ENCODE measurements at regions not wholly inside any gene's neighbourhood (a gene's known extent, or its start where the extent isn't known, plus 50 kb on each side); places are given as distances from the start of the nearest gene placed in this dataset.

DNA sequence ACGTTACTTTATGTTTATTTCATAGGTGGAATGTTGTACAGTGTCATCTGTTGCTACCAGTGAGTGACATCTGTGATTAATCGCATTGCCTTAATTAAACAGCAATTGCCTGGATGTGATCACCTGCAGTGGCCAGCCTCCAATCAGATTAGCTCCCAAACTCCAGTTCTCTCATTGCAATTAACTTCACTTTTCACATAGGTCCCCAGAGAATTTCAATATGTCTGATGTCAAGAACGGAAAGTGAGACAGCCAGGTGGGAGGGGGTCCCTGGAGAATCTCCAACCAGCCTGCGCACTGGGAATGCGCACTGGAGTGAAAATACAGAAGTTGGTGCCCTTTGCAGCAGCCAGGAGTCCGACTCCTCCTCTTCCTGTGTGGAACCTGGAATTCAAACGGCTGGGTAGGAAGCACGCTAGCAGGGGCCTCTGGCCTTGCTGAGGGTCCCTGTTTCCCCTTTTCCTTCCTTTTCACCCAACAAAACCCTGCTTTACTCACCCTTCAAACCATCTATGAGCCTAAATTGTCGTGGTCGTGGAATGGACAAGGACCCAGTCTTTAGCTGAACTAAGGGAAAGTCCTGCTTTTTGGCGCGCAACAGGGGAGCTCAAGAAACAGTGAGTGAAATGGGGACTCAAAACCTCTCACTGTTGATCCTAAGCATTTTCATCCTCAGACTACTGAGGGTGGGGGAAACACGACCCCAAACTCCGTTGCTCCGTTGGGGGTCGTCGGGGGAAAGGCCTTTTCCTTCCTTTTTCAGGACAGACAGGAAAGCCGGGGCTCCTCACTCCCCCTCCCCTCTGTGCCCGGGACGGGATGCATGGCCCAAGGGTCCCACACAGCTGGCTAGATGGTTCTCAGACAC is 1355.5 kb upstream of the LRRTM3 start:
- Histone ChIP-seq H4K20me1 (ENCODE audit: control insufficient read depth, insufficient read depth, low read length, poor library complexity, severe bottlenecking) (no peaks in the 10 kb centered on the region), H3K36me3 (replicated peaks in 1 of 2; ENCODE audit: control extremely low read depth in 1 of 2, control insufficient read depth in 1 of 2, extremely low read depth in 1 of 2, insufficient read depth in 2 of 2, low read length in 1 of 2) (no peaks in the 10 kb centered on the region), H3K4me1 (ENCODE audit: control insufficient read depth in 2 of 2, insufficient read depth in 2 of 2, low read length in 2 of 2) (no peaks in the 10 kb centered on the region), H3K9ac (ENCODE audit: low read length) (no peak overlapping the region), H3K4me2 (replicated peaks; ENCODE audit: low read depth, low read length, poor library complexity, severe bottlenecking) (no peak overlapping the region), H3K4me3 (ENCODE audit: control extremely low read depth in 1 of 5, extremely low read depth in 1 of 5, insufficient read depth in 1 of 5, low read depth in 2 of 5, low read length in 4 of 5) (no peak overlapping the region), H2AFZ (ENCODE audit: insufficient read depth, low read depth, low read length, poor library complexity, severe bottlenecking) (no peak overlapping the region), H3K27me3 (replicated peaks in 1 of 4; ENCODE audit: control extremely low read depth in 1 of 4, control insufficient read depth in 3 of 4, insufficient read depth in 4 of 4, low read length in 3 of 4) (no peaks in the 10 kb centered on the region), H3K27ac (ENCODE audit: low read length in 2 of 2) (no peak overlapping the region), H3K79me2 (ENCODE audit: control insufficient read depth, insufficient read depth, low read length) (no peaks in the 10 kb centered on the region), H3K9me3 (ENCODE audit: control extremely low read depth in 1 of 3, control insufficient read depth in 2 of 3, insufficient read depth in 1 of 3, low read length in 2 of 3) (no peaks in the 10 kb centered on the region)
- intact Hi-C loops (cut with micrococcal nuclease), result no loop called here
- ChIA-PET POLR2A (no interaction called here), CTCF (no interaction called here)
- WGBS (ENCODE audit: insufficient coverage), result 14% methylated on average over 14 of the region's 20 CpGs
- no peaks in the 10 kb centered on the region for H3K9me3 Mint-ChIP-seq (ENCODE audit: insufficient read depth)
- no peak for DNase-seq
- H3K27me3 Mint-ChIP-seq, result no peaks in the 10 kb centered on the region
- no peak overlapping the region for H3K4me3 Mint-ChIP-seq
- no peak overlapping the region for H3K27ac Mint-ChIP-seq
- no peaks in the 10 kb centered on the region for H3K4me1 Mint-ChIP-seq
- no peak for TF ChIP-seq EZH2 (IDR thresholded peaks at IDR 0.05; ENCODE audit: borderline replicate concordance, insufficient read depth, low read depth, low read length, poor library complexity, severe bottlenecking)
- TF ChIP-seq, protein P1, sequence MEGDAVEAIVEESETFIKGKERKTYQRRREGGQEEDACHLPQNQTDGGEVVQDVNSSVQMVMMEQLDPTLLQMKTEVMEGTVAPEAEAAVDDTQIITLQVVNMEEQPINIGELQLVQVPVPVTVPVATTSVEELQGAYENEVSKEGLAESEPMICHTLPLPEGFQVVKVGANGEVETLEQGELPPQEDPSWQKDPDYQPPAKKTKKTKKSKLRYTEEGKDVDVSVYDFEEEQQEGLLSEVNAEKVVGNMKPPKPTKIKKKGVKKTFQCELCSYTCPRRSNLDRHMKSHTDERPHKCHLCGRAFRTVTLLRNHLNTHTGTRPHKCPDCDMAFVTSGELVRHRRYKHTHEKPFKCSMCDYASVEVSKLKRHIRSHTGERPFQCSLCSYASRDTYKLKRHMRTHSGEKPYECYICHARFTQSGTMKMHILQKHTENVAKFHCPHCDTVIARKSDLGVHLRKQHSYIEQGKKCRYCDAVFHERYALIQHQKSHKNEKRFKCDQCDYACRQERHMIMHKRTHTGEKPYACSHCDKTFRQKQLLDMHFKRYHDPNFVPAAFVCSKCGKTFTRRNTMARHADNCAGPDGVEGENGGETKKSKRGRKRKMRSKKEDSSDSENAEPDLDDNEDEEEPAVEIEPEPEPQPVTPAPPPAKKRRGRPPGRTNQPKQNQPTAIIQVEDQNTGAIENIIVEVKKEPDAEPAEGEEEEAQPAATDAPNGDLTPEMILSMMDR (IDR thresholded peaks at IDR 0.05), result no peak
- no peak for ATAC-seq (ENCODE audit: low read depth)

DNA sequence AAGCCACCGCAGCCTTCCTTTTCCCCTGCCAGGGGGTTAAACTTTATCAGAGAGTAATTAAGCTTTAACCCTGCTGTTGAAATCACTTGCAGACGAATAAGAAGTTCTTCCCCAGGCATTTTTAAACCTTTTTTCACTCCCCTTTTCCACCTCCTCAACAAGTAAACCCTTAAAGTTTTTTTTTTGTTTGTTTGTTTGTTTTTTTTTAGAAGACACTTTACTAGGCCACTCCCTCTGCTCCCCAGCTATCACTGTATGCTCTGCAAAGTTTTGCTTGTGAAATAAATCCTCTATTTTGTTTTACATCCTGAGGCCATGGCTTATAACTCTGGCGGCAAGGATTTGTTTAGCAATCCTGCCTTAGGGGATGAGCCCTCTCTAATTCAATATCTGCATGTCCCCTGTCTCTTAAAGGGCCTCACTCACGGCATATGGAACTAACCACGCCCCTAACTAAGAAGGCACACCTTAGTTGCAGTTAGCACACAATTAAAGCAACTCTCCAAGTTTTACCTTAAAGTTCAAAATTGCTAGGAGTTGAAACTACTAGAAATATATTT is 1354.7 kb upstream of the LRRTM3 start:
- TF ChIP-seq EZH2 (IDR thresholded peaks at IDR 0.05; ENCODE audit: borderline replicate concordance, insufficient read depth, low read depth, low read length, poor library complexity, severe bottlenecking), result no peak
- TF ChIP-seq, protein P1 (IDR thresholded peaks at IDR 0.05), result no peak
- H3K9ac ChIP-seq (ENCODE audit: low read length), result no peak overlapping the region
- POLR2A ChIA-PET, result no interaction called here
- DNase-seq (no peak), ATAC-seq (ENCODE audit: low read depth) (no peak)
- H3K4me3 Mint-ChIP-seq, result no peak overlapping the region
- intact Hi-C loops (cut with micrococcal nuclease), result no loop called here
- CTCF ChIA-PET, result no interaction called here
- H3K9me3 ChIP-seq (ENCODE audit: control extremely low read depth in 1 of 3, control insufficient read depth in 2 of 3, insufficient read depth in 1 of 3, low read length in 2 of 3), result no peaks in the 10 kb centered on the region
- H3K9me3 Mint-ChIP-seq (ENCODE audit: insufficient read depth), result no peaks in the 10 kb centered on the region
- no peaks in the 10 kb centered on the region for H3K4me1 ChIP-seq (ENCODE audit: control insufficient read depth in 2 of 2, insufficient read depth in 2 of 2, low read length in 2 of 2)
- H3K27ac Mint-ChIP-seq, result no peak overlapping the region
- no peaks in the 10 kb centered on the region for H3K36me3 ChIP-seq (replicated peaks in 1 of 2; ENCODE audit: control extremely low read depth in 1 of 2, control insufficient read depth in 1 of 2, extremely low read depth in 1 of 2, insufficient read depth in 2 of 2, low read length in 1 of 2)
- no peaks in the 10 kb centered on the region for H3K79me2 ChIP-seq (ENCODE audit: control insufficient read depth, insufficient read depth, low read length)
- WGBS (ENCODE audit: insufficient coverage), result 40% methylated on average over 1 of the region's 5 CpGs
- no peak overlapping the region for H3K4me2 ChIP-seq (replicated peaks; ENCODE audit: low read depth, low read length, poor library complexity, severe bottlenecking)
- no peaks in the 10 kb centered on the region for H3K27me3 ChIP-seq (replicated peaks in 1 of 4; ENCODE audit: control extremely low read depth in 1 of 4, control insufficient read depth in 3 of 4, insufficient read depth in 4 of 4, low read length in 3 of 4)
- no peak overlapping the region for H3K27ac ChIP-seq (ENCODE audit: low read length in 2 of 2)
- H3K4me1 Mint-ChIP-seq, result no peaks in the 10 kb centered on the region
- H4K20me1 ChIP-seq (ENCODE audit: control insufficient read depth, insufficient read depth, low read length, poor library complexity, severe bottlenecking), result no peaks in the 10 kb centered on the region
- no peak overlapping the region for H3K4me3 ChIP-seq (ENCODE audit: control extremely low read depth in 1 of 5, extremely low read depth in 1 of 5, insufficient read depth in 1 of 5, low read depth in 2 of 5, low read length in 4 of 5)
- no peak overlapping the region for H2AFZ ChIP-seq (ENCODE audit: insufficient read depth, low read depth, low read length, poor library complexity, severe bottlenecking)
- H3K27me3 Mint-ChIP-seq, result no peaks in the 10 kb centered on the region

All from B cell (primary cell).